ENCODE measurements at regions not wholly inside any gene's neighbourhood (a gene's known extent, or its start where the extent isn't known, plus 50 kb on each side); places are given as distances from the start of the nearest gene placed in this dataset.

GRCh38 chr5:142463904-142464303 lies 139.1 kb upstream of the SPRY4 start:
- Histone ChIP-seq H3K27ac (ENCODE audit: low read depth, low read length) (no peak overlapping the region), H3K27me3 (ENCODE audit: control insufficient read depth, insufficient read depth, low read length) (no peaks in the 10 kb centered on the region), H3K9ac (ENCODE audit: low read length) (no peak overlapping the region), H3K36me3 (ENCODE audit: control insufficient read depth, insufficient read depth, low read length) (no peaks in the 10 kb centered on the region), H3K4me1 (ENCODE audit: control insufficient read depth, insufficient read depth, low read length) (peaks cover 4% of the 10 kb centered on the region), H3K4me3 (ENCODE audit: low read length) (no peak overlapping the region)

- Histone ChIP-seq H3K36me3 (ENCODE audit: control insufficient read depth, insufficient read depth, low read length) (no peaks in the 10 kb centered on the region), H3K27ac (ENCODE audit: low read depth, low read length) (no peak overlapping the region), H3K4me1 (ENCODE audit: control insufficient read depth, insufficient read depth, low read length) (no peaks in the 10 kb centered on the region), H3K27me3 (ENCODE audit: control insufficient read depth, insufficient read depth, low read length) (no peaks in the 10 kb centered on the region), H3K4me3 (ENCODE audit: low read length) (no peak overlapping the region), H3K9ac (ENCODE audit: low read length) (no peak overlapping the region)
These were observed 136.3 kb upstream of the SPRY4 start for GRCh38 chr5:142461028-142461590.

GRCh38 chr5:142459209-142459608 lies 134.4 kb upstream of the SPRY4 start:
- H3K4me1 ChIP-seq (ENCODE audit: control insufficient read depth, insufficient read depth, low read length): no peaks in the 10 kb centered on the region

GRCh38 chr5:142455856-142456255 lies 131.0 kb upstream of the SPRY4 start:
- H3K9ac ChIP-seq (ENCODE audit: low read length): no peak overlapping the region
- no peak overlapping the region for H3K4me3 ChIP-seq (ENCODE audit: low read length)
- H3K27me3 ChIP-seq (ENCODE audit: control insufficient read depth, insufficient read depth, low read length): no peaks in the 10 kb centered on the region
- H3K27ac ChIP-seq (ENCODE audit: low read depth, low read length): no peak overlapping the region
- H3K36me3 ChIP-seq (ENCODE audit: control insufficient read depth, insufficient read depth, low read length): no peaks in the 10 kb centered on the region
- H3K4me1 ChIP-seq (ENCODE audit: control insufficient read depth, insufficient read depth, low read length): no peaks in the 10 kb centered on the region

More at GRCh38 chr5:142459209-142459608, 134.4 kb upstream of the SPRY4 start:
- no peaks in the 10 kb centered on the region for H3K36me3 ChIP-seq (ENCODE audit: control insufficient read depth, insufficient read depth, low read length)
- H3K27me3 ChIP-seq (ENCODE audit: control insufficient read depth, insufficient read depth, low read length): no peaks in the 10 kb centered on the region
- no peak overlapping the region for H3K27ac ChIP-seq (ENCODE audit: low read depth, low read length)
- no peak overlapping the region for H3K9ac ChIP-seq (ENCODE audit: low read length)
- no peak overlapping the region for H3K4me3 ChIP-seq (ENCODE audit: low read length)

GRCh38 chr5:142453932-142454331 lies 129.1 kb upstream of the SPRY4 start:
- H3K27me3 ChIP-seq (ENCODE audit: control insufficient read depth, insufficient read depth, low read length): no peaks in the 10 kb centered on the region
- H3K36me3 ChIP-seq (ENCODE audit: control insufficient read depth, insufficient read depth, low read length): no peaks in the 10 kb centered on the region
- H3K27ac ChIP-seq (ENCODE audit: low read depth, low read length): no peak overlapping the region
- H3K9ac ChIP-seq (ENCODE audit: low read length): no peak overlapping the region
- H3K4me3 ChIP-seq (ENCODE audit: low read length): no peak overlapping the region
- H3K4me1 ChIP-seq (ENCODE audit: control insufficient read depth, insufficient read depth, low read length): no peaks in the 10 kb centered on the region

- Histone ChIP-seq H3K27me3 (ENCODE audit: control insufficient read depth, insufficient read depth, low read length) (no peaks in the 10 kb centered on the region), H3K36me3 (ENCODE audit: control insufficient read depth, insufficient read depth, low read length) (no peaks in the 10 kb centered on the region), H3K9ac (ENCODE audit: low read length) (no peak overlapping the region), H3K4me1 (ENCODE audit: control insufficient read depth, insufficient read depth, low read length) (no peaks in the 10 kb centered on the region), H3K4me3 (ENCODE audit: low read length) (no peak overlapping the region), H3K27ac (ENCODE audit: low read depth, low read length) (no peak overlapping the region)
These were observed 125.6 kb upstream of the SPRY4 start for GRCh38 chr5:142450419-142450818.

- Histone ChIP-seq H3K4me3 (ENCODE audit: low read length) (no peak overlapping the region), H3K27me3 (ENCODE audit: control insufficient read depth, insufficient read depth, low read length) (no peaks in the 10 kb centered on the region), H3K9ac (ENCODE audit: low read length) (no peak overlapping the region), H3K27ac (ENCODE audit: low read depth, low read length) (no peak overlapping the region), H3K36me3 (ENCODE audit: control insufficient read depth, insufficient read depth, low read length) (no peaks in the 10 kb centered on the region), H3K4me1 (ENCODE audit: control insufficient read depth, insufficient read depth, low read length) (no peaks in the 10 kb centered on the region)
These were observed 123.1 kb upstream of the SPRY4 start for GRCh38 chr5:142447887-142448286.

GRCh38 chr5:142446960-142447279 lies 122.1 kb upstream of the SPRY4 start:
- Histone ChIP-seq H3K27ac (ENCODE audit: low read depth, low read length) (no peak overlapping the region), H3K9ac (ENCODE audit: low read length) (no peak overlapping the region), H3K27me3 (ENCODE audit: control insufficient read depth, insufficient read depth, low read length) (no peaks in the 10 kb centered on the region), H3K4me3 (ENCODE audit: low read length) (no peak overlapping the region), H3K4me1 (ENCODE audit: control insufficient read depth, insufficient read depth, low read length) (no peaks in the 10 kb centered on the region), H3K36me3 (ENCODE audit: control insufficient read depth, insufficient read depth, low read length) (no peaks in the 10 kb centered on the region)

- Histone ChIP-seq H3K36me3 (ENCODE audit: control insufficient read depth, insufficient read depth, low read length) (no peaks in the 10 kb centered on the region), H3K4me1 (ENCODE audit: control insufficient read depth, insufficient read depth, low read length) (no peaks in the 10 kb centered on the region), H3K27me3 (ENCODE audit: control insufficient read depth, insufficient read depth, low read length) (no peaks in the 10 kb centered on the region), H3K9ac (ENCODE audit: low read length) (no peak overlapping the region), H3K27ac (ENCODE audit: low read depth, low read length) (no peak overlapping the region), H3K4me3 (ENCODE audit: low read length) (no peak overlapping the region)
These were observed 121.5 kb upstream of the SPRY4 start for GRCh38 chr5:142446131-142446959.

- Histone ChIP-seq H3K4me3 (ENCODE audit: low read length) (no peak overlapping the region), H3K4me1 (ENCODE audit: control insufficient read depth, insufficient read depth, low read length) (no peaks in the 10 kb centered on the region), H3K27ac (ENCODE audit: low read depth, low read length) (no peak overlapping the region), H3K36me3 (ENCODE audit: control insufficient read depth, insufficient read depth, low read length) (no peaks in the 10 kb centered on the region), H3K9ac (ENCODE audit: low read length) (no peak overlapping the region), H3K27me3 (ENCODE audit: control insufficient read depth, insufficient read depth, low read length) (no peaks in the 10 kb centered on the region)
These were observed 120.4 kb upstream of the SPRY4 start for GRCh38 chr5:142445266-142445665.

GRCh38 chr5:142441616-142442015 lies 116.8 kb upstream of the SPRY4 start:
- H3K4me3 ChIP-seq (ENCODE audit: low read length): no peak overlapping the region
- H3K27ac ChIP-seq (ENCODE audit: low read depth, low read length): no peak overlapping the region
- no peak overlapping the region for H3K9ac ChIP-seq (ENCODE audit: low read length)
- no peaks in the 10 kb centered on the region for H3K4me1 ChIP-seq (ENCODE audit: control insufficient read depth, insufficient read depth, low read length)
- H3K27me3 ChIP-seq (ENCODE audit: control insufficient read depth, insufficient read depth, low read length): no peaks in the 10 kb centered on the region
- no peaks in the 10 kb centered on the region for H3K36me3 ChIP-seq (ENCODE audit: control insufficient read depth, insufficient read depth, low read length)

- Histone ChIP-seq H3K27me3 (ENCODE audit: control insufficient read depth, insufficient read depth, low read length) (no peaks in the 10 kb centered on the region), H3K27ac (ENCODE audit: low read depth, low read length) (no peak overlapping the region), H3K4me3 (ENCODE audit: low read length) (no peak overlapping the region), H3K9ac (ENCODE audit: low read length) (no peak overlapping the region), H3K4me1 (ENCODE audit: control insufficient read depth, insufficient read depth, low read length) (no peaks in the 10 kb centered on the region), H3K36me3 (ENCODE audit: control insufficient read depth, insufficient read depth, low read length) (no peaks in the 10 kb centered on the region)
These were observed 114.5 kb upstream of the SPRY4 start for GRCh38 chr5:142439207-142439860.

- Histone ChIP-seq H3K9ac (ENCODE audit: low read length) (no peak overlapping the region), H3K4me3 (ENCODE audit: low read length) (no peak overlapping the region), H3K27ac (ENCODE audit: low read depth, low read length) (no peak overlapping the region), H3K4me1 (ENCODE audit: control insufficient read depth, insufficient read depth, low read length) (no peaks in the 10 kb centered on the region), H3K27me3 (ENCODE audit: control insufficient read depth, insufficient read depth, low read length) (no peaks in the 10 kb centered on the region), H3K36me3 (ENCODE audit: control insufficient read depth, insufficient read depth, low read length) (no peaks in the 10 kb centered on the region)
These were observed 113.8 kb upstream of the SPRY4 start for GRCh38 chr5:142438573-142438972.
